ENCODE measurements at regions not wholly inside any gene's neighbourhood (a gene's known extent, or its start where the extent isn't known, plus 50 kb on each side); places are given as distances from the start of the nearest gene placed in this dataset.
A peak's percentile ranks its signal among the peaks of the same experiment; 100 is the strongest.

- Histone ChIP-seq H3F3A (ENCODE audit: insufficient read depth, low read length, poor library complexity, severe bottlenecking) (no peaks in the 10 kb centered on the region), H3K27ac (ENCODE audit: low read length) (no peak overlapping the region), H3K4me3 (ENCODE audit: low read length) (no peak overlapping the region), H3K79me2 (replicated peaks; ENCODE audit: insufficient read depth, low read length) (no peaks in the 10 kb centered on the region), H2AFZ (ENCODE audit: low read depth, low read length) (no peak overlapping the region), H3K4me2 (ENCODE audit: low read length) (no peak overlapping the region), H3K27me3 (ENCODE audit: insufficient read depth, low read depth, low read length) (no peaks in the 10 kb centered on the region), H3K9ac (ENCODE audit: low read length) (no peak overlapping the region), H3K36me3 (ENCODE audit: insufficient read depth, low read length) (no peaks in the 10 kb centered on the region), H3K9me3 (ENCODE audit: low read length) (no peaks in the 10 kb centered on the region), H3K9me2 (ENCODE audit: insufficient read depth, low read length) (no peaks in the 10 kb centered on the region), H4K20me1 (ENCODE audit: insufficient read depth) (no peaks in the 10 kb centered on the region)
- TF ChIP-seq SMC3 (conservative IDR thresholded peaks at IDR 0.05; ENCODE audit: poor library complexity), result no peak
These were observed 544.1 kb downstream of the SOX11 start for GRCh38 chr2:6236317-6236716.

GRCh38 chr2:6237039-6237660, 545.0 kb downstream of the SOX11 start:
- Histone ChIP-seq H2AFZ (ENCODE audit: low read depth, low read length) (no peak overlapping the region), H3K9me2 (ENCODE audit: insufficient read depth, low read length) (no peaks in the 10 kb centered on the region), H3K4me2 (ENCODE audit: low read length) (no peak overlapping the region), H3K27me3 (ENCODE audit: insufficient read depth, low read depth, low read length) (no peaks in the 10 kb centered on the region), H3K9me3 (ENCODE audit: low read length) (no peaks in the 10 kb centered on the region), H3F3A (ENCODE audit: insufficient read depth, low read length, poor library complexity, severe bottlenecking) (no peaks in the 10 kb centered on the region), H3K36me3 (ENCODE audit: insufficient read depth, low read length) (no peaks in the 10 kb centered on the region), H3K27ac (ENCODE audit: low read length) (no peak overlapping the region), H3K9ac (ENCODE audit: low read length) (no peak overlapping the region), H3K4me3 (ENCODE audit: low read length) (no peak overlapping the region), H4K20me1 (ENCODE audit: insufficient read depth) (no peaks in the 10 kb centered on the region), H3K79me2 (replicated peaks; ENCODE audit: insufficient read depth, low read length) (no peaks in the 10 kb centered on the region)
- TF ChIP-seq TAF1 (IDR thresholded peaks at IDR 0.05; ENCODE audit: low read depth) (no peak), CTCF (IDR thresholded peaks at IDR 0.05; ENCODE audit: poor library complexity, severe bottlenecking) (no peak), SMC3 (conservative IDR thresholded peaks at IDR 0.05; ENCODE audit: poor library complexity) (no peak), EZH2 (IDR thresholded peaks at IDR 0.05; ENCODE audit: borderline replicate concordance, insufficient read depth, low read length, poor library complexity, severe bottlenecking) (no peak), MXI1 (conservative IDR thresholded peaks at IDR 0.05; ENCODE audit: poor library complexity, severe bottlenecking) (no peak), EP300 (conservative IDR thresholded peaks at IDR 0.05; ENCODE audit: poor library complexity, severe bottlenecking) (no peak)

GRCh38 chr2:6249557-6249956, 557.4 kb downstream of the SOX11 start:
- Histone ChIP-seq H4K20me1 (ENCODE audit: insufficient read depth) (no peaks in the 10 kb centered on the region), H3K9ac (ENCODE audit: low read length) (peak overlapping the region; percentile 7), H3F3A (ENCODE audit: insufficient read depth, low read length, poor library complexity, severe bottlenecking) (peaks cover 4% of the 10 kb centered on the region), H3K9me3 (ENCODE audit: low read length) (no peaks in the 10 kb centered on the region), H3K9me2 (ENCODE audit: insufficient read depth, low read length) (no peaks in the 10 kb centered on the region), H3K4me2 (ENCODE audit: low read length) (peak overlapping the region; percentile 3), H3K36me3 (ENCODE audit: insufficient read depth, low read length) (no peaks in the 10 kb centered on the region), H2AFZ (ENCODE audit: low read depth, low read length) (no peak overlapping the region), H3K4me3 (ENCODE audit: low read length) (peak overlapping the region; percentile 32), H3K27me3 (ENCODE audit: insufficient read depth, low read depth, low read length) (no peaks in the 10 kb centered on the region), H3K27ac (ENCODE audit: low read length) (peak overlapping the region; percentile 63), H3K79me2 (replicated peaks; ENCODE audit: insufficient read depth, low read length) (no peaks in the 10 kb centered on the region)
- TF ChIP-seq SMC3 (conservative IDR thresholded peaks at IDR 0.05; ENCODE audit: poor library complexity) (no peak), EZH2 (IDR thresholded peaks at IDR 0.05; ENCODE audit: borderline replicate concordance, insufficient read depth, low read length, poor library complexity, severe bottlenecking) (no peak), CTCF (IDR thresholded peaks at IDR 0.05; ENCODE audit: poor library complexity, severe bottlenecking) (no peak), EP300 (conservative IDR thresholded peaks at IDR 0.05; ENCODE audit: poor library complexity, severe bottlenecking) (peak; percentile 62), REST (IDR thresholded peaks at IDR 0.05; ENCODE audit: borderline replicate concordance) (peak; percentile 95), MXI1 (conservative IDR thresholded peaks at IDR 0.05; ENCODE audit: poor library complexity, severe bottlenecking) (no peak)

Measured in neural cell (in vitro differentiated cells).